ENCODE measurements at regions not wholly inside any gene's neighbourhood (a gene's known extent, or its start where the extent isn't known, plus 50 kb on each side); places are given as distances from the start of the nearest gene placed in this dataset.

DNA sequence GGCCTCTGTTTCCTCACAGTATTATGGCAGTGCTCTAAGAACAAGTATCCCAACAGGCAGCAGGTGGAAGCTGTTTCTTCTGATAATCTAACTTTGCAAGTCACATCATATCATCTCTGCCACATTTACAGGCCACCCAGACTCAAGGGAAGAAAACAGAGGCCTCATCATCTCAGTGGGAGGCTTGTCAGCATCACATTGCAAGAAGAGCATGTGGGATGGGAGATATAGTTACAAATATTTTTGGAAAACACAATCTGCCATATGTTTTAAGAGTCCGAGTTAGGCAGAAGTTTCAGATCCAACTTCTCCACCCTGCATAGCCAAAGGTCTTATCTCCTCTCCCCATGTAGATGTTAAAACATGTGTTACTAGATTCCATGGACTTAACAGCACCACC, 130.4 kb upstream of the PDE1C start:
- Mint-ChIP-seq H3K27me3 (ENCODE audit: low read depth) (no peaks in the 10 kb centered on the region), H3K9me3 (no peaks in the 10 kb centered on the region), H3K27ac (no peak overlapping the region), H3K4me1 (peaks cover 20% of the 10 kb centered on the region), H3K36me3 (ENCODE audit: low read depth) (no peaks in the 10 kb centered on the region), H3K4me3 (no peak overlapping the region)
- TF ChIP-seq, protein P1, sequence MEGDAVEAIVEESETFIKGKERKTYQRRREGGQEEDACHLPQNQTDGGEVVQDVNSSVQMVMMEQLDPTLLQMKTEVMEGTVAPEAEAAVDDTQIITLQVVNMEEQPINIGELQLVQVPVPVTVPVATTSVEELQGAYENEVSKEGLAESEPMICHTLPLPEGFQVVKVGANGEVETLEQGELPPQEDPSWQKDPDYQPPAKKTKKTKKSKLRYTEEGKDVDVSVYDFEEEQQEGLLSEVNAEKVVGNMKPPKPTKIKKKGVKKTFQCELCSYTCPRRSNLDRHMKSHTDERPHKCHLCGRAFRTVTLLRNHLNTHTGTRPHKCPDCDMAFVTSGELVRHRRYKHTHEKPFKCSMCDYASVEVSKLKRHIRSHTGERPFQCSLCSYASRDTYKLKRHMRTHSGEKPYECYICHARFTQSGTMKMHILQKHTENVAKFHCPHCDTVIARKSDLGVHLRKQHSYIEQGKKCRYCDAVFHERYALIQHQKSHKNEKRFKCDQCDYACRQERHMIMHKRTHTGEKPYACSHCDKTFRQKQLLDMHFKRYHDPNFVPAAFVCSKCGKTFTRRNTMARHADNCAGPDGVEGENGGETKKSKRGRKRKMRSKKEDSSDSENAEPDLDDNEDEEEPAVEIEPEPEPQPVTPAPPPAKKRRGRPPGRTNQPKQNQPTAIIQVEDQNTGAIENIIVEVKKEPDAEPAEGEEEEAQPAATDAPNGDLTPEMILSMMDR (IDR thresholded peaks at IDR 0.05; ENCODE audit: unreplicated experiment in 3 of 3), result no peak

DNA sequence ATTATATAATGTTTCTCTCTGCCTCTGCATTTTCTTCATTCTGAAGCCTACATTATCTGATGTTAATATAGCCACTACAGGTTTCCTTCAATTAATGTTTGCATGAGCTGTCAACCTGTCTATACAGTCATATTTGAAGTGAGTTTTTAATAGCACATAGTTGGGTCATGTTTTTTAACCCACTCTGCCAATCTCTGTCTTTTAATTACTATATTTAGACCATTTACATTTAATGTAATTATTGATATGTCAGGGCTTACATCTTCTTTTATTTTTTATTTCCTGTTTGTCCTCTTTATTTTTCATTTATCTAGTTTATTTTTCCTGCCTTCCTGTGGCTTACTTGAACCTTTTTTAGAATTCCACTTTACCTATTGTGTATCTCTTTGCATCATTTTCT, 124.3 kb upstream of the PDE1C start:
- Mint-ChIP-seq H3K36me3 (ENCODE audit: low read depth) (peaks cover 4% of the 10 kb centered on the region), H3K9me3 (peaks cover 16% of the 10 kb centered on the region), H3K4me1 (peaks cover 5% of the 10 kb centered on the region), H3K27me3 (ENCODE audit: low read depth) (no peaks in the 10 kb centered on the region), H3K4me3 (no peak overlapping the region), H3K27ac (no peak overlapping the region)
- TF ChIP-seq, protein P1 (IDR thresholded peaks at IDR 0.05; ENCODE audit: unreplicated experiment in 3 of 3), result no peak

DNA sequence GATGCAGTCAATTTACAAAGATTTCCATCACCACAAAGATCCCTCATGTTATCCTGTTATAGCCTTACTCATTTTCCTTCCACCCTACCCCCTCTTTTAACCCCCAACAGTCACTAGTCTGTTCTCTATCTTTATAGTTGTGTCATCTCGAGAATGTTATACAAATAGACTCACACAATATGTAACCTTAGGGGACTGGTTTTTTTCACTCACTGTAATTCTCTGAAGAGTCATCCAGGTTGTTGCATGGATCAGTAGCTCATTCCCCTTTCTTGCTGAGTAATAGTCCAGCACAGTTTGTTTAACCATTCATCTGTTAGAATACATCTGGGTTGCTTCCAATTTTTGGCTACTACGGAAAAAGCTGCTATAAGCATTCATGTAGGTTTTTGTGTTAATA, 121.1 kb upstream of the PDE1C start:
- Mint-ChIP-seq H3K36me3 (ENCODE audit: low read depth) (peaks cover 4% of the 10 kb centered on the region), H3K27me3 (ENCODE audit: low read depth) (no peaks in the 10 kb centered on the region), H3K4me3 (no peak overlapping the region), H3K4me1 (peaks cover under 1% of the 10 kb centered on the region), H3K9me3 (peaks cover 21% of the 10 kb centered on the region), H3K27ac (no peak overlapping the region)
- TF ChIP-seq, protein P1 (IDR thresholded peaks at IDR 0.05; ENCODE audit: unreplicated experiment in 3 of 3), result no peak

DNA sequence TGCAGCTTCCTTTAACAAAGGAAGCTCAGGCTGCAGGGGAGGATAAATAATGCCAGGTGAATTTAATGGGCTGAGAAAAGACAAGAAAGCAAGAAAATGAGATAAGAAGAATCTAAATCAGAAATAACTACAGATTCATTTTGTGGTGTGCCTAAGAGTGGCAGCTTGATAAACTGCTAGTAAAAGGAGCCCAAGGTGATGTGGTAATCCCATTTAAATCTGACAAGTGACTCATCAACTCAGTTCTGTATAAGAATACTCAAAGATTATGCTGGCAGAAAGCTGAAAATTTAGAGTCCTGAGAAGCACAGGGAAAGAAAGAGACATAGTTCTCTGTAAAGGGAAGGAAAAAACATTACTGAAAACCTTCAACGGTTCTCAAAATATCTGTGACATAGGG, 109.4 kb upstream of the PDE1C start:
- TF ChIP-seq, protein P1 (IDR thresholded peaks at IDR 0.05; ENCODE audit: unreplicated experiment in 3 of 3), result no peak
- Mint-ChIP-seq H3K4me3 (no peak overlapping the region), H3K27me3 (ENCODE audit: low read depth) (no peaks in the 10 kb centered on the region), H3K4me1 (no peaks in the 10 kb centered on the region), H3K27ac (no peak overlapping the region), H3K9me3 (peaks cover 9% of the 10 kb centered on the region), H3K36me3 (ENCODE audit: low read depth) (no peaks in the 10 kb centered on the region)

DNA sequence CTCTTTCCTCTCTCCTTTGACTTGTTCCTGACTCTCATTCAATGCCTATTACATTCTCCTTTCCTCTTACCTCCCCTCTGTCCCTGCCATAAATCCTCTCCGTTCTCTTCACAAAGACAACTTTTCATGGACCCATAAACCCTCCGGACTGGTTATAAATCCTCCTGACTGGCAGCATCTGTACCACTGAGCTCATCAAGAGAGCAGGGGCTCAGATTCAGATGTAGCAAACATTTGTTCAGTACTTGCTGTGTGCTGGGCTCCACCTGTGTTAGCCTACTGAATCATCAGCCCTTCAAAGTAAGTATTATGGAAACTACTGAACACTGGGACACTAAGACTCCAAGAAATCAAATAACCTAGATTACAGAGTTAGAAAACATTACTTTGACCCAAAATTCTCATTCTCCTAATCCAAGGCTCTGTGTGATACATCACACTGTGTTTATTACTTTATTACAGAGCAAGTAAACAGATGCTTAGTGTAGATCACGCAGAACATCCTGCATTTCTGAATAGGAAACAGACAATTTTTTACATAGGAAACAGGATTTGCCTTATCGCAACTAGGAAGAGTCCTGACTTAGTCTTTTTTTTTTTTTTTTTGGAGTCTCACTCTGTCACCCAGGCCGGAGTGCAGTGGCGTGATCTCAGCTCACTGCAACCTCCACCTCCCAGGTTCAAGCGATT, 108.6 kb upstream of the PDE1C start:
- Mint-ChIP-seq H3K36me3 (ENCODE audit: low read depth) (no peaks in the 10 kb centered on the region), H3K27me3 (ENCODE audit: low read depth) (no peaks in the 10 kb centered on the region), H3K27ac (no peak overlapping the region), H3K4me1 (no peaks in the 10 kb centered on the region), H3K4me3 (no peak overlapping the region), H3K9me3 (peaks cover 9% of the 10 kb centered on the region)
- TF ChIP-seq, protein P1 (IDR thresholded peaks at IDR 0.05; ENCODE audit: unreplicated experiment in 3 of 3), result no peak

DNA sequence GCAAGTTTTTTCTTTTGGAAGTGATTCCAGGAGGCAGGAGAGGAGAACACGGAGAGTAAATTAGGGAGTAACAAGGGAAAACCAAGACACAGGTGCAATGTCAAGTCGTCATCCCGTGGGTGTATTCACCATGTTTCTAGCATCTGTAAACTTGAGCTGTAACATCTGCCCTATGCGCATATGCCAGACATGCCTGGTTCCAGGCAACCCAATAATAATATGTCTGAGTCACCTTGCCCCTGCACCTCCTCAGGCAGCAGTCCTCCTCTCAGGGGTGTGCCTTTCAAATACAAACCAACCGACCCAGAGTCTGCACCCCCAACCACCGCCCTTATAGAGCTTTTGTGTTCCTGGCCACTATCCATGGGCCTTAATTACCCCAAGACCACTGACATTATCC, 107.0 kb upstream of the PDE1C start:
- TF ChIP-seq, protein P1 (IDR thresholded peaks at IDR 0.05; ENCODE audit: unreplicated experiment in 3 of 3), result no peak
- H3K4me3 Mint-ChIP-seq, result no peak overlapping the region
- H3K9me3 Mint-ChIP-seq, result peaks cover 3% of the 10 kb centered on the region
- no peaks in the 10 kb centered on the region for H3K4me1 Mint-ChIP-seq
- H3K27ac Mint-ChIP-seq, result no peak overlapping the region
- H3K27me3 Mint-ChIP-seq (ENCODE audit: low read depth), result no peaks in the 10 kb centered on the region
- no peaks in the 10 kb centered on the region for H3K36me3 Mint-ChIP-seq (ENCODE audit: low read depth)

Data from nephron (organoid).